ENCODE measurements at regions not wholly inside any gene's neighbourhood (a gene's known extent, or its start where the extent isn't known, plus 50 kb on each side); places are given as distances from the start of the nearest gene placed in this dataset.

GRCh38 chr6:4719491-4719890 lies 56.7 kb upstream of the CDYL start:
- no peak for TF ChIP-seq CTCF (IDR thresholded peaks at IDR 0.05; ENCODE audit: low read depth, low read length)
- TF ChIP-seq EZH2phosphoT487 (IDR thresholded peaks at IDR 0.05; ENCODE audit: low read depth), result no peak
